ENCODE measurements at regions not wholly inside any gene's neighbourhood (a gene's known extent, or its start where the extent isn't known, plus 50 kb on each side); places are given as distances from the start of the nearest gene placed in this dataset.
"Not testable (repeated sequence)": the region's sequence is repeated elsewhere in the genome, so short reads cannot be mapped to it uniquely, and the experiment has no call there.

DNA sequence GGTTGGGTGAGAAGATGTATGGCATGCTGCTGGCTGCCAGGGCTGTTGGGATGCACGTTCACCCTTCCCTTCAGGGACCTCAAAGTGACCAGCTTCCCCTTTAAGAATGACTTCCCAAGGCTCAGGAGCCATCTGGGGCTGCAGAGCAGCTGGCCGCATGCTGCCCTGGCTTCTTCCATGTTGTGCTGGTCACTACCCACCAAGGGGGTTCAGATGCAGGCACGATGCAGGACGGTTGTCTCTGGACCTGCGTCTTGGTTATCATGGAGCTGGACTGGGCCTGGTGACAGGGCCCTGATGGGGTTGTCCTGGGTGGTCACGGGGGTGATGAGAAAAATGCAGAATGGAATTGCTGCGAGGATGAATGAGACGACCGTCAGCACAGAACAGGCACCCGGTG is 297.8 kb downstream of the POTED start:
- not testable (repeated sequence) for H3K9me3 ChIP-seq (ENCODE audit: control insufficient read depth, insufficient read depth, low read length); H3K4me1 ChIP-seq (ENCODE audit: insufficient read depth, low read length); H3K9ac ChIP-seq (ENCODE audit: low read depth, low read length); H3K36me3 ChIP-seq (ENCODE audit: insufficient read depth, low read length)

DNA sequence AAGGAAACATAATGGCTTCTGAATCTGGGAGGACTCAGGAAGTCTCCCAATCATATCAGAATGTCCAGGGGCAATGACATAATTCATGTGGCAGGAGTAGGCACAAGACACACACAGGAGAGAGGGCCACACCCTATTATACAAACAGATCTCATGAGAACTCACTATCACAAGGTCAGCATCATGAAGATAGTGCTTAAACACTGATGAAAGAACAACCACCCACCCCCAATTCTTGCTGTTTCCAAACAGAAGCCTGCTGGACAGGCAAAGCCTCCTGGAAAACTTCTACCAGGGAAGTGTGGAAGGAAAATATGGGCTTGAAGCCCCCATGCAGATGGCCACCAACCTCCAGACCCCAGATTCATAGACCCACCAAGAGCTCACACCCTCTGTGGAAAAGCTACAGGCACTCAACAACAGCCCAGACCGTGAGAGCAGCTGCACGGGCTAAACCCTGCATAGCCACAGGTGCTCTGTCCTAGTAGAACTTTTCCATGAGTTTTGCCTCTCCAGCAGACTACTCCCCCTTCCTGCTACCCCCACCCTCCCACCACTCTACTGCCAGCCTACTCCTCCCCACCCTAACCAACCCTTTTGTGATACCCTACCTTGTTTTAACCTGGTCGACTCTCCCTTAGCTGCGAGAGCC is 287.1 kb downstream of the POTED start:
- H3K9ac ChIP-seq (ENCODE audit: low read depth, low read length); H3K4me1 ChIP-seq (ENCODE audit: insufficient read depth, low read length); H3K36me3 ChIP-seq (ENCODE audit: insufficient read depth, low read length); H3K9me3 ChIP-seq (ENCODE audit: control insufficient read depth, insufficient read depth, low read length): not testable (repeated sequence)

DNA sequence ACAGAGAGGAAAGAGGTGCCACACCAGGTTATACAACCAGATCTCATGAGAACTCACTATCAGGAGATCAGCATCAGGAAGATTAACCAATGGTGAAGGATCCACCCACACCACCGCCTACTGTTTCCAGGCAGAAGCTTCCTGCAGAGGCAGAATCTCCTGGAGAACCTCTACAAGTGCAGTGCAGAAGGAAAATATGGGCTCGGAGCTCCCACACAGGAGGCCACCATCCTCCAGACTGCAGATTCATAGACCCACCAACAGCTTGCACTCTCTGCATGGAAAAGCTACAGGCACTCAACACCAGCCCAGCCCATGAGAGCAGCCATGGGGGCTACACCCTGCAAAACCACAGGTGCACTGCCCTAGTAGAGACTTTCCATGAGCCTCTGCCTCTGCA is 284.0 kb downstream of the POTED start:
- not testable (repeated sequence) for H3K4me1 ChIP-seq (ENCODE audit: insufficient read depth, low read length); H3K9ac ChIP-seq (ENCODE audit: low read depth, low read length); H3K36me3 ChIP-seq (ENCODE audit: insufficient read depth, low read length)

DNA sequence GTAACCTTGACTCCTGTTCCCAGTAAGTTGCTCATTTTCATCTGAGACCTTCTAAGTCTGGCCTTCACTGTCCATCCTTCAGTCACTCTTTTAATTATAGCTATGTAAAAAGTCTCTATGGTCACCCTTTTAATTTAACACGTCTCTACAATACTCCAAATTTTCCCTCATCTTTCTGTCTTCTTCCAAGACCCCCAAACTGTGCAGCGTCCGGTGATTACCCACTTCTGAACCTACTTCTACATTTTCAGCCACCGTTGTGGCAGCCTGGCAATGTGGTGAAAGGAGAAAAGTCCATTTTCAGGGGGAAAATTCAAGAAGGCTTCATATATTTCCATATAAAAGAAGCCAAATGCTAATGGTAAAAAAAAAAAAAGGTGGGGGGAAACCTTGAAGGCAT is 283.4 kb downstream of the POTED start:
- H3K9me3 ChIP-seq (ENCODE audit: control insufficient read depth, insufficient read depth, low read length); H3K36me3 ChIP-seq (ENCODE audit: insufficient read depth, low read length); H3K9ac ChIP-seq (ENCODE audit: low read depth, low read length); H3K4me1 ChIP-seq (ENCODE audit: insufficient read depth, low read length): not testable (repeated sequence)

More for the DNA sequence above, 284.0 kb downstream of the POTED start:
- not testable (repeated sequence) for H3K9me3 ChIP-seq (ENCODE audit: control insufficient read depth, insufficient read depth, low read length)

DNA sequence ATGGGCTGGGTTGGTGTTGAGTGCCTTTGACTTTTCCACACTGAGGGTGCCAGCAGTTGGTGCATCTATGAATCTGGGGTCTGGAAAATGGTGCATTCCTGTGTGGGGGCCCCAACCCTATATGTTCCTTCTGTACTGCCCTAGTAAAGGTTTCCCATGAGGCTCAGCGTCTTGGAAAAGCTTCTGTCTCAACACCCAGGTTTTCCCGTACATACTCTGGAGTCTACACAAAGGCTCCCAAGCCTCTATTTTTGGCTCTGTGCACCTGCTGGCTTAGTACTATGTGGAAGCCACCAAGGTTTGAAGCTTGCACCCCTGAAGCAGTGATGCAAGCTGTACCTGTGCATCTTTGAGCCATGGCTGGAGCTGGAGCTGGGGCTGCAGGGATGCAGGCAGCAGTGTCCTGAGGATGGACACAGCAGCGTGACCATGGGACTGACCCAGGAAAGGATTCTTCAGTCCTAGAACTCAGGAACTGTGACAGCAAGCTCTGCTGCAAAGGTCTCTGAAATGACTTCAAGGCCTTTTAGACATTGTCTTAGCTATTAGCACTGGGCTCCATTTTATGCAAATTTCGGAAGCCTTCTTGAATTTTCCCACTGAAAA is 282.7 kb downstream of the POTED start:
- not testable (repeated sequence) for H3K9me3 ChIP-seq (ENCODE audit: control insufficient read depth, insufficient read depth, low read length); H3K9ac ChIP-seq (ENCODE audit: low read depth, low read length); H3K4me1 ChIP-seq (ENCODE audit: insufficient read depth, low read length)

DNA sequence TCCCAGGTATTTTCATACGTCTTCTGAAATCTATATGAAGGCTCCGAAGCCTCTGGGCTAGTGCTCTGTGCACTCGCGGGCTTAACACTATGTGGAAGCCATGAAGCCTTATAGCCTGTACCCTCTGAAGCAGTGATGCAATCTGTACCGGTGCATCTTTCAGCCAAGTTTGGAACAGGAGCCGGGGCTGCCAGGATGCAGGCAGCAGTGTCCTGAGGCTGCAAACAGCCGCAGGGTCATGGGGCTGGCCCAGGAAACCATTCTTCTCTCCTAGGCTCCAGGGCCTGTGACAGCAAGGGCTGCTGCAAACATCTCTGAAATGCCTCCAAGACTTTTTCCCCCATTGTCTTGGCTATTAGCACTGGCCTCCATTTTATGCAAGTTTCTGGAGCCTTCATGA is 279.6 kb downstream of the POTED start:
- not testable (repeated sequence) for H3K4me1 ChIP-seq (ENCODE audit: insufficient read depth, low read length); H3K9me3 ChIP-seq (ENCODE audit: control insufficient read depth, insufficient read depth, low read length); H3K36me3 ChIP-seq (ENCODE audit: insufficient read depth, low read length); H3K9ac ChIP-seq (ENCODE audit: low read depth, low read length)

More for the DNA sequence above, 282.7 kb downstream of the POTED start:
- H3K36me3 ChIP-seq (ENCODE audit: insufficient read depth, low read length) = not testable (repeated sequence)

DNA sequence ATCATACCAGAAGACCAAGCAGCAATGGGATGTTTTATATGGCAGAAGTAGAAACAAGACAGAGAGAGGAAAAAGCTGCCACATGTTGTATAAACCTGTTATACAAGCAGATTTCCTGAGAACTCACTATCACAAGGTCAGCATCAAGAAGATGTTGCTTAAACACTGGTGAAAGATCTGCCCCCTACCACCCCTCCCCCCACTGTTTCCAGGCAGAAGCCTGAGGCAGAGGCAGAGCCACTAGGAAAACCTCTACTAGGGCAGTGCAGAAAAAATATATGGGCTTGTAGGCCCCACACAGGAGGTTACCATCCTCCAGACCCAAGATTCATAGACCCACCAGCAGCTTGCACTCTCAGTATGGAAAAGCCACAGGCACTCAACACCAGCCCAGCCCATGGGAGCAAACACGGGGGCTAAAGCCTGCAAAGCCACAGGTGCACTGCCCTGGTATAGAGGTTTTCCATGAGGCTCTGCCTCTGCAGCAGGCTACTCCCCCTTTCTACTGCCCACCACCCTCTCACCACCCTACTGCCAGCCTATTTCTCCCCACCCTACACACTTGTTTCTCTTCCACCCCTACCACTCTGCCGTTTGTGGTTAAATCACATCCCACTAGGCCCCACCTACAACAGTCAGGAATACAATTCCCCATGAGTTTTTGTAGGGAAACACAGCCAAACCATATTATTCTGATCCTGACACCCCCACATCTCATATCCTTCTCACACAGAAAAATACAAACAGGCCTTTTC is 274.2 kb downstream of the POTED start:
- not testable (repeated sequence) for H3K9ac ChIP-seq (ENCODE audit: low read depth, low read length); H3K9me3 ChIP-seq (ENCODE audit: control insufficient read depth, insufficient read depth, low read length); H3K36me3 ChIP-seq (ENCODE audit: insufficient read depth, low read length); H3K4me1 ChIP-seq (ENCODE audit: insufficient read depth, low read length)

DNA sequence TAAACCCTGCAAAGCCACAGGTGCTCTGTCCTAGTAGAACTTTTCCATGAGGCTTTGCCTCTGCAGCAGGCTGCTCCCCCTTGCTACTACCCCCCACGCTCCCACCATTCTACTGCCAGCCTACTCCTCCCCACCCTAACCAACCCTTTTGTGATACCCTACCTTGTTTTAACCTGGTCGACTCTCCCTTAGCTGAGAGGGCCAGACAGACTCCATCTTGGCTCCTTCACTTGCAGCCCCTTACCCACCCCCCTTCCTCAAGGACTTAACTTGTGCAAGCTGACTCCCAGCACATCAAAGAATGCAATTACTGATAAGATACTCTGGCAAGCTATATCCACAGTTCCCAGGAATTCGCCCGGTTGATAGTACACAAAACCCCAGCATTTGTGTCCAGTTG is 267.9 kb downstream of the POTED start:
- H3K9me3 ChIP-seq (ENCODE audit: control insufficient read depth, insufficient read depth, low read length); H3K9ac ChIP-seq (ENCODE audit: low read depth, low read length); H3K36me3 ChIP-seq (ENCODE audit: insufficient read depth, low read length); H3K4me1 ChIP-seq (ENCODE audit: insufficient read depth, low read length): not testable (repeated sequence)

DNA sequence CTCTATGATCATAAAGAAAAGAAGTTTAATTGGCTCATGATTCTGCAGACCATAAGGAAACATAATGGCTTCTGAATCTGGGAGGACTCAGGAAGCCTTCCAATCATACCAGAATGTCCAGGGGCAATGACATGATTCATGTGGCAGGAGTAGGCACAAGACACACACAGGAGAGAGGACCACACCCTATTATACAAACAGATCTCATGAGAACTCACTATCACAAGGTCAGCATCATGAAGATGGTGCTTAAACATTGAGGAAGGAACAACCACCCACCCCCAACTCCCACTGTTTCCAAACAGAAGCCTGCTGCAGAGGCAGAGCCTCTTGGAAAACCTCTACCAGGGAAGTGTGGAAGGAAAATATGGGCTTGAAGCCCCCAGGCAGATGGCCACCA is 267.4 kb downstream of the POTED start:
- H3K36me3 ChIP-seq (ENCODE audit: insufficient read depth, low read length); H3K9ac ChIP-seq (ENCODE audit: low read depth, low read length); H3K4me1 ChIP-seq (ENCODE audit: insufficient read depth, low read length); H3K9me3 ChIP-seq (ENCODE audit: control insufficient read depth, insufficient read depth, low read length): not testable (repeated sequence)

DNA sequence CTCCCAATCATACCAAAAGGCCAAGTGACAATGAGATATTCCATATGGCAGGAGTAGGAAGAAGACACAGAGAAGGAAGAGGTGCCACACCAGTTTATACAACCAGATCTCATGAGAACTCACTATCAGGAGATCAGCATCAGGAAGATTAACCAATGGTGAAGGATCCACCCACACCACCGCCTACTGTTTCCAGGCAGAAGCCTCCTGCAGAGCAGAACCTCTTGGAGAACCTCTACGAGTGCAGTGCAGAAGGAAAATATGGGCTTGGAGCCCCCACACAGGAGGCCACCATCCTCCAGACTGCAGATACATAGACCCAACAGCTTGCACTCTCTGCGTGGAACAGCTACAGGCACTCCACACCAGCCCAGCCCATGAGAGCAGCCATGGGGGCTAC is 264.4 kb downstream of the POTED start:
- H3K9me3 ChIP-seq (ENCODE audit: control insufficient read depth, insufficient read depth, low read length); H3K9ac ChIP-seq (ENCODE audit: low read depth, low read length); H3K36me3 ChIP-seq (ENCODE audit: insufficient read depth, low read length); H3K4me1 ChIP-seq (ENCODE audit: insufficient read depth, low read length): not testable (repeated sequence)

DNA sequence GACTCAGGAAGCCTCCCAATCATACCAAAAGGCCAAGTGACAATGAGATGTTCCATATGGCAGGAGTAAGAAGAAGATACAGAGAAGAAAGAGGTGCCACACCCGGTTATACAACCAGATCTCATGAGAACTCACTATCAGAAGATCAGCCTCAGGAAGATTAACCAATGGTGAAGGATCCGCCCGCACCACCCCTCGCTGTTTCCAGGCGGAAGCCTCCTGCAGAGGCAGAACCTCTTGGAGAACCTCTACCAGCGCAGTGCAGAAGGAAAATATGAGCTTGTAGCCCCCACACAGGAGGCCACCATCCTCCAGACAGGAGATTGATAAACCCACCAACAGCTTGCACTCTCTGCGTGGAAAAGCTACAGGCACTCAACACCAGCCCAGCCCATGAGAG is 245.1 kb downstream of the POTED start:
- Histone ChIP-seq H3K9me3 (ENCODE audit: control insufficient read depth, insufficient read depth, low read length) (no peaks in the 10 kb centered on the region), H3K9ac (ENCODE audit: low read depth, low read length) (no peak overlapping the region), H3K36me3 (ENCODE audit: insufficient read depth, low read length) (no peaks in the 10 kb centered on the region), H3K4me1 (ENCODE audit: insufficient read depth, low read length) (no peaks in the 10 kb centered on the region)

DNA sequence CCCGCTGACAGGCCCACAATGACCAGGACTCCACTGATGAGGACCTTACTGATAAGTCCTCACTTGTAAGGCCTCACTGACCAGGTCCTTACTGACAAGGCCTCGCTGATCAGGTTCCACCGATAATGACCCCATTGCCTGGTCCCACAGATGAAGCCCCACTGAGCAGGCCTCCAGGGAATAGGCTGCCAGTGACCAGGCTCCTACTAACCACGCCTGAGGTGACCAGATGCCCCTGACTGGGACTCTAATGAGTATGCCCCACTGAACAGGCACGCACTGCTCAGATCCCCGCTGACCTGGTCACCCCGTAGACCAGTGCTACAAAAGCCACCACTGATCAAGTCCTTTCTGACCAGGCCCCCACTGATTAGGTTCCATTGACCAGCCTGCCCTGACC is 241.2 kb downstream of the POTED start:
- not testable (repeated sequence) for H3K9me3 ChIP-seq (ENCODE audit: control insufficient read depth, insufficient read depth, low read length); H3K36me3 ChIP-seq (ENCODE audit: insufficient read depth, low read length); H3K4me1 ChIP-seq (ENCODE audit: insufficient read depth, low read length); H3K9ac ChIP-seq (ENCODE audit: low read depth, low read length)

DNA sequence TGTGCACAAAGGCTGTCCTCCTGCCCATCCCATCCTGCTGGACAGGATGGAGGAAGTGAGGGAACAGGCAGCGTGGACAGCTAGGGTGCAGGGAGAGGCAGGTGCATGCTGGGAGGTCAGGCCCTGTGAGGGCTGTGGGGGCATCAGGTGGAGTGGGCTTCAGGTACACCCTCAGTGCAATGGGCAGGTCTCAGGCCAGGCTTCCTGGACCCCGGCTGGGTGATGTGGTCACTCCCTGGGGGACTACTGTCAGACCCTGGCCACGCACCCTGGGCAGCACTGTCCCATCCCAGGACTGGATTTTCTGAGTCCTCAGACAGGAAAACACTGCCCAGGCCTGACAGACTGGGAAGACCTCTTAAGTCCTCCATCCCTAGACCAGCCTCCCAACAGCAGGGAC is 239.9 kb downstream of the POTED start:
- H3K4me1 ChIP-seq (ENCODE audit: insufficient read depth, low read length); H3K9me3 ChIP-seq (ENCODE audit: control insufficient read depth, insufficient read depth, low read length); H3K36me3 ChIP-seq (ENCODE audit: insufficient read depth, low read length); H3K9ac ChIP-seq (ENCODE audit: low read depth, low read length): not testable (repeated sequence)

DNA sequence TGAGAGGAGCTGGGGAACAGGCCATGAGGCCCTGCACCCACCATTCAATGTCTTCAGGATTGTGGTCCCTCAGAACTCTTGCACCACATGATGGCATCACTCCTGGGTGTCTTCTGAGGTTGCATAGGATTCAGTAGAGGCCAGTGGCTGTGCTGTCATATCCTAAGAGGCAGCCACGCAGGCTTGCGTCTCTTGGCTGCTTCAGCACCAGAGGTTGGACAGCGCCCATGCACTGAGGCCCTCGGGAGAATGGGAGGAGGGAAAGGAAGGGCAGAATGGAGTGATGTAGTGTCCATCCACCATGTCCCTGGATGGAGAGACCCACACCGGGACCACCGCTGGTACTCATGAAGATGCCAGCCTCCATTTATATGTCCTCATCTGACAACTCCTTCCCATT is 237.1 kb downstream of the POTED start:
- not testable (repeated sequence) for H3K4me1 ChIP-seq (ENCODE audit: insufficient read depth, low read length); H3K9ac ChIP-seq (ENCODE audit: low read depth, low read length); H3K9me3 ChIP-seq (ENCODE audit: control insufficient read depth, insufficient read depth, low read length); H3K36me3 ChIP-seq (ENCODE audit: insufficient read depth, low read length)

DNA sequence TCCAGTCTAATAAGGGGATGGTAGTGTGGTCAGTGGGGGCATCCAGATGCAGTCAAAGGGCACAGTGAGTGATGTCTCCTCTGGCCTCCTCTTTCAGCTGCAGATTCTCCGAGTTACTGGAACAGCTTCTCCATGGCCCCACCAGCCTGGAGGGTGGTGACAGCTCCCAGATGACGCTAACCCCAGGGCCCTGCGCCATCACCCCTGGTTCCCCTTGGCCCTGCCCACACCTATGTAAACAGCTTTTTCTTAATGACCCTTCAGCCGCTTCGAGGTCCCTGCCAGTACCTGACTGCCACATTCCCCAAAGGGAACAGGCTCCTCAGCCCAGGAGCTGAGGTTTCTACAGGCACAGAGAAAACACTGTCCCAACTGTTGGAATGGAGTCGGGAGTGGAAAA is 235.0 kb downstream of the POTED start:
- not testable (repeated sequence) for H3K9ac ChIP-seq (ENCODE audit: low read depth, low read length); H3K9me3 ChIP-seq (ENCODE audit: control insufficient read depth, insufficient read depth, low read length); H3K36me3 ChIP-seq (ENCODE audit: insufficient read depth, low read length); H3K4me1 ChIP-seq (ENCODE audit: insufficient read depth, low read length)

Data from ES-I3 (cell line).